COLO668 (cell line): ENCODE measurements at regions not wholly inside any gene's neighbourhood (a gene's known extent, or its start where the extent isn't known, plus 50 kb on each side); places are given as distances from the start of the nearest gene placed in this dataset.
"Not testable (repeated sequence)": the region's sequence is repeated elsewhere in the genome, so short reads cannot be mapped to it uniquely, and the experiment has no call there.

ENCODE experiments used
- DNase-seq: peaks from one replicate; lab custom pipeline; 2025; ENCODE audit not compliant: unreplicated experiment; lab: John Stamatoyannopoulos, UW

GRCh38 chr12:124373701-124374100 is 78.8 kb downstream of the RFLNA start:
- not testable (repeated sequence) for DNase-seq

GRCh38 chr12:124372831-124373230 is 77.9 kb downstream of the RFLNA start:
- no peak for DNase-seq

- no peak for DNase-seq
Measured at GRCh38 chr12:124371970-124372555, 77.2 kb downstream of the RFLNA start.

GRCh38 chr12:124371366-124371765 is 76.5 kb downstream of the RFLNA start:
- no peak for DNase-seq

GRCh38 chr12:124370851-124371250 is 76.0 kb downstream of the RFLNA start:
- DNase-seq, result no peak

- DNase-seq, result no peak
Measured at GRCh38 chr12:124370384-124370783, 75.5 kb downstream of the RFLNA start.

- no peak for DNase-seq
Measured at GRCh38 chr12:124369827-124370378, 75.0 kb downstream of the RFLNA start.

- DNase-seq, result no peak
Measured at GRCh38 chr12:124369055-124369826, 74.3 kb downstream of the RFLNA start.

- no peak for DNase-seq
Measured at GRCh38 chr12:124368421-124369032, 73.6 kb downstream of the RFLNA start.

- DNase-seq, result no peak
Measured at GRCh38 chr12:124365726-124366430, 71.0 kb downstream of the RFLNA start.
